RWPE2 (cell line): ENCODE measurements at regions not wholly inside any gene's neighbourhood (a gene's known extent, or its start where the extent isn't known, plus 50 kb on each side); places are given as distances from the start of the nearest gene placed in this dataset.

Experiments used
- ATAC-seq: fragments of 200-7000 bp; cut with Tn5 transposase; 3 replicates; pipeline ENCODE4 v1.9.1; 2021; ENCODE audit warnings: low read depth
- DNase-seq: peaks from one replicate; pipeline ENCODE4 v3.0.0-alpha.2; 2020; ENCODE audit warnings: low spot score
- H3K27ac ChIP-seq: fragments of 450-650 bp; 2 replicates; pipeline ENCODE4 v1.5.1; 2017; ENCODE audit warnings: mild to moderate bottlenecking; ENCODE audit not compliant: poor library complexity, severe bottlenecking
- H3K27me3 ChIP-seq: fragments of 250-450 bp; sonication (Bioruptor Pico); 2 replicates; pipeline ENCODE4 v1.5.1; 2021; ENCODE audit warnings: mild to moderate bottlenecking, moderate library complexity; ENCODE audit not compliant: insufficient read depth, poor library complexity, severe bottlenecking
- H3K36me3 ChIP-seq: fragments of 250-450 bp; sonication (Bioruptor Pico); 2 replicates; pipeline ENCODE4 v1.5.1; 2020; ENCODE audit warnings: low read depth, mild to moderate bottlenecking, moderate library complexity
- H3K4me1 ChIP-seq: fragments of 250-450 bp; sonication (Bioruptor Pico); 2 replicates; pipeline ENCODE4 v1.5.1; 2021; ENCODE audit warnings: mild to moderate bottlenecking, moderate library complexity; ENCODE audit not compliant: insufficient read depth, poor library complexity, severe bottlenecking
- H3K4me3 ChIP-seq: fragments of 250-450 bp; sonication (Bioruptor Pico); 2 replicates; pipeline ENCODE4 v1.5.1; 2021; ENCODE audit warnings: mild to moderate bottlenecking, moderate library complexity; ENCODE audit not compliant: severe bottlenecking
- H3K9me3 ChIP-seq: fragments of 250-450 bp; sonication (Bioruptor Pico); 2 replicates; pipeline ENCODE4 v1.5.1; 2021; ENCODE audit warnings: mild to moderate bottlenecking, moderate library complexity; ENCODE audit not compliant: severe bottlenecking
- CTCF ChIP-seq: fragments of 450-650 bp; IDR thresholded peaks from one replicate; pipeline ENCODE4 v1.5.1; 2017; ENCODE audit warnings: mild to moderate bottlenecking, moderate library complexity; ENCODE audit not compliant: poor library complexity, severe bottlenecking

DNA sequence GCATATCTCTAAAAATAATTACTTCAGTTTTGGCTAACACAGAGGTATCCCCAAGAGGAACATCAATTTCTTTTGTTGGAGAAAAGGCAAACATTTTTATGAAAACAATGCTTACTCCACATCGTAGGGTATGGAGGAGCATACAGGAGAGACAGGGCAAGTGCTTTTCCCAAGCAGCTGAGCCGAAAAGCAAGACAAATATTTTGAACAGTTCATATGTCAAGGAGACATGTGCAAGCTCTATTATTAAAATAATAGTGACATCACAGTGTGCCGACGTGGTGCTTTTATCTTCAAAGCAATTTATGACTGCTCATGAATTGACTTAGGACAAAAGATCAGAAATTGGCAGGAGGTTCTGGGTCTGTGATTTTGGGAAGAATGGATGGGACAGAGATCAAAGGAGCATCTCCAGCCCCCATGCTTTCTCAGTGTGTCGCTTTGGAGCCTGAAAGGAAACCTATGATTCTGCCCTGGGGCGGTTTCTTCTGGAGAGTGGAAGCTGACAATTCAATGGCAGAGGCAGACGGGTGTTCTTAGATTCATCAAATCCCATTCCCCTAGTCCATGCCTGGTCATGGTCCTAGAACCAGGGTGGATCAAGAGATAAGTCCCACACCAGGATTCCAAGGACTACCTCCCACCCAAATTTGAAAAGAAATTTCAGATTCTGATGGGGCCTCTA is 97.1 kb downstream of the JCAD start:
- TF ChIP-seq CTCF: no peak
- H3K27ac ChIP-seq: no peak overlapping the region
- no peak for DNase-seq
- no peaks in the 10 kb centered on the region for H3K36me3 ChIP-seq
- ATAC-seq: no peak
- H3K9me3 ChIP-seq: no peaks in the 10 kb centered on the region
- no peaks in the 10 kb centered on the region for H3K4me1 ChIP-seq
- H3K4me3 ChIP-seq: no peak overlapping the region
- no peaks in the 10 kb centered on the region for H3K27me3 ChIP-seq

- Histone ChIP-seq H3K27ac (no peak overlapping the region), H3K9me3 (no peaks in the 10 kb centered on the region), H3K27me3 (no peaks in the 10 kb centered on the region), H3K4me1 (no peaks in the 10 kb centered on the region), H3K4me3 (no peak overlapping the region), H3K36me3 (no peaks in the 10 kb centered on the region)
- TF ChIP-seq CTCF: no peak
- DNase-seq (no peak), ATAC-seq (no peak)
Measured at GRCh38 chr10:29961351-29961750, 98.0 kb downstream of the JCAD start.

DNA sequence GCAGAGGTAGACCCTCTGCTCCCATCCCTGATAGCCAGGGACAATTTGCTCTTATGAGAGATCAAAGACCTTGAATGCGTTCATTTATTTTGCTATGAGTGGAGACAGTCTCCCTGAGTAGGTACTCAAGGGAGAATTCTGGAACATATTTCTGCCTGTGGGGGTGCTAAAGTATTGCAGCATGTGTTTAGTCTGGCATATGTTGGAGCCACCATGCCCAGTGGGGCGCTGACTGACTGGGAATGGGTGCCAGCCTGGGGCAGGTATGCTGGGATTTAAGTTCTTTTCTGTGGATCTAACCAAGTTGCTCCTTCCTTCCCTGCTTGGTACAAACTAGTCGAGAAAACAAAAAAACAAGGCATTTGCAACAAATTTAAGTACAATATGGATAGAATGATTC is 99.1 kb downstream of the JCAD start:
- Histone ChIP-seq H3K4me1 (no peaks in the 10 kb centered on the region), H3K27me3 (no peaks in the 10 kb centered on the region), H3K4me3 (no peak overlapping the region), H3K36me3 (no peaks in the 10 kb centered on the region), H3K9me3 (no peaks in the 10 kb centered on the region), H3K27ac (no peak overlapping the region)
- TF ChIP-seq CTCF: no peak
- no peak for ATAC-seq
- no peak for DNase-seq

GRCh38 chr10:29959586-29959985 is 99.8 kb downstream of the JCAD start:
- Histone ChIP-seq H3K4me3 (no peak overlapping the region), H3K9me3 (no peaks in the 10 kb centered on the region), H3K27ac (no peak overlapping the region), H3K27me3 (no peaks in the 10 kb centered on the region), H3K36me3 (no peaks in the 10 kb centered on the region), H3K4me1 (no peaks in the 10 kb centered on the region)
- TF ChIP-seq CTCF: no peak
- ATAC-seq (no peak), DNase-seq (no peak)

DNA sequence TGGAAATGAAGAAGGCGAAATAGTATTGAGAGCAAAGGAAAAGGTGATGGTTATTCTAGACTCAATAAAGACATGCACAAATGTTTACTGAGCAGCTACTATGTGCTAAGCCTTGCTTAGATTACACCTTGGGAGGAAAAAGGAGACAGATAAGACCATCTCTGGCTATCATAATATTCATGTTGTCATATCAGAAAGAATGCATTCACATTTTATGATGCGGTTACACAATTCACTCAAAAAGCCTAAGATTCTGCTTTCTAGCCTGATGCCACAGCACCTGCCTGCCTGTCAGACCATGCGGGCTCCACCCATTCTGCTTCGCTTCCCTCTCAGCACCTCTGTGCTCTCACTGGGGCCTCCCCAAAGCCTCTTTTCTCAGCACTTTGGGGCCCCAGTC is 100.9 kb downstream of the JCAD start:
- DNase-seq (no peak), ATAC-seq (no peak)
- TF ChIP-seq CTCF: no peak
- H3K9me3 ChIP-seq: no peaks in the 10 kb centered on the region
- peak overlapping the region; percentile 22 for H3K27ac ChIP-seq
- H3K36me3 ChIP-seq: no peaks in the 10 kb centered on the region
- no peaks in the 10 kb centered on the region for H3K27me3 ChIP-seq
- no peaks in the 10 kb centered on the region for H3K4me1 ChIP-seq
- no peak overlapping the region for H3K4me3 ChIP-seq
